OCI-LY1 (cell line): ENCODE measurements at regions not wholly inside any gene's neighbourhood (a gene's known extent, or its start where the extent isn't known, plus 50 kb on each side); places are given as distances from the start of the nearest gene placed in this dataset.

Experiments used
- H2AFZ ChIP-seq: fragments of 200-600 bp; sonication (generic), shearing (Covaris generic); 2 replicates; pipeline ENCODE4 v1.6.0; 2014; ENCODE audit warnings: antibody characterized with exemption, mild to moderate bottlenecking, low read length
- H3F3A ChIP-seq: fragments of 200-600 bp; sonication (generic), shearing (Covaris generic); 2 replicates; pipeline ENCODE4 v1.6.0; 2014; ENCODE audit warnings: mild to moderate bottlenecking, antibody characterized with exemption, low read length, moderate library complexity; ENCODE audit not compliant: insufficient read depth
- H3K27ac ChIP-seq: fragments of 200-600 bp; sonication (generic); 2 replicates; pipeline ENCODE4 v1.5.1; 2014; ENCODE audit warnings: low read length, mixed run types, mild to moderate bottlenecking, low read depth; ENCODE audit not compliant: poor library complexity, severe bottlenecking
- H3K27me3 ChIP-seq: fragments of 200-600 bp; sonication (generic); 2 replicates; pipeline ENCODE4 v1.6.0; 2014; ENCODE audit warnings: antibody characterized with exemption, mild to moderate bottlenecking, low read length, moderate library complexity; ENCODE audit not compliant: insufficient read depth
- H3K36me3 ChIP-seq: fragments of 200-600 bp; sonication (generic); 2 replicates; pipeline ENCODE4 v1.6.1; 2014; ENCODE audit warnings: mild to moderate bottlenecking, antibody characterized with exemption, low read length, moderate library complexity, mixed read lengths; ENCODE audit not compliant: insufficient read depth
- H3K4me1 ChIP-seq: fragments of 200-600 bp; sonication (generic); 2 replicates; pipeline ENCODE4 v1.5.1; 2014; ENCODE audit warnings: mild to moderate bottlenecking, low read length, moderate library complexity; ENCODE audit not compliant: insufficient read depth, severe bottlenecking
- H3K4me2 ChIP-seq: fragments of 200-600 bp; sonication (generic), shearing (Covaris generic); 2 replicates; pipeline ENCODE4 v1.6.1; 2014; ENCODE audit warnings: low read length
- H3K4me3 ChIP-seq: fragments of 200-600 bp; sonication (generic); 2 replicates; pipeline ENCODE4 v1.5.1; 2014; ENCODE audit warnings: low read length, low read depth, mild to moderate bottlenecking, mixed read lengths; ENCODE audit not compliant: poor library complexity, severe bottlenecking
- H3K79me2 ChIP-seq: fragments of 200-600 bp; shearing (Covaris generic); 2 replicates; pipeline ENCODE4 v1.6.1; 2016; ENCODE audit warnings: mixed run types, low read length, mixed read lengths; ENCODE audit not compliant: insufficient read depth
- H3K9ac ChIP-seq: fragments of 200-600 bp; sonication (generic), shearing (Covaris generic); 2 replicates; pipeline ENCODE4 v1.6.1; 2014; ENCODE audit warnings: mild to moderate bottlenecking, low read length, mixed read lengths
- H3K9me2 ChIP-seq: fragments of 200-600 bp; sonication (generic), shearing (Covaris generic); 2 replicates; pipeline ENCODE4 v1.6.1; 2014; ENCODE audit warnings: low read depth, mild to moderate bottlenecking, low read length, mixed read lengths
- H3K9me3 ChIP-seq: fragments of 200-600 bp; shearing (Covaris generic); 2 replicates; pipeline ENCODE4 v1.6.1; 2014; ENCODE audit warnings: low read length, mixed read lengths
- H4K20me1 ChIP-seq: fragments of 200-600 bp; sonication (generic), shearing (Covaris generic); 2 replicates; pipeline ENCODE4 v1.6.0; 2016; ENCODE audit warnings: mild to moderate bottlenecking, low read length; ENCODE audit not compliant: insufficient read depth
- CTCF ChIP-seq: fragments of 200-600 bp; sonication (generic), shearing (Covaris generic); IDR thresholded peaks from 2 replicates; pipeline ENCODE4 v1.5.1; 2017; ENCODE audit warnings: mild to moderate bottlenecking, antibody characterized with exemption, low read length, moderate library complexity, mixed read lengths
- EZH2 ChIP-seq: fragments of 200-600 bp; sonication (generic), shearing (Covaris generic); IDR thresholded peaks from 2 replicates; pipeline ENCODE4 v1.8.0; 2017; ENCODE audit warnings: borderline replicate concordance, mixed run types, mild to moderate bottlenecking, antibody characterized with exemption, low read length, moderate library complexity, mixed read lengths

DNA sequence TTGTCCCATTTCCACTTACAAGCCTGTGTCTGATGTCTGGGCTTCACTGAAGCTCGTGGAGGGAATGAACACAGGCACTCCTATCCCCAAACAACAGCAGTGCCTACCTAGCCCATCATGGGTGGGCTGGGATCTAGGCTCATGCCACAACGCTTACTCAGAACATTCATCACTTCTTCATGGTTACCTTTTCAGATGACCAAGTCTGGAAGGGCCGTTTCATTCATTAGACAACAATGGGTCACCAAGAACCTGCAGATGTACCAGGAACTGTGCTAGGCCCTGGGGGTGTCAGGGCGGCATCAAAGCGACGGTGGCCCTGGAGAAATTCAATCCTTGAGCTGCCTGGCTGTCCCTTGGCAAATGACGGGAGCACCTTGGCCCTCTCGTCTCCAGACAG lies 64.9 kb upstream of the FZD10 start:
- no peaks in the 10 kb centered on the region for H3K36me3 ChIP-seq
- H3K9me3 ChIP-seq = no peaks in the 10 kb centered on the region
- H3K4me3 ChIP-seq = no peak overlapping the region
- no peak overlapping the region for H3K4me2 ChIP-seq
- no peaks in the 10 kb centered on the region for H3K9me2 ChIP-seq
- H3F3A ChIP-seq = no peaks in the 10 kb centered on the region
- H3K4me1 ChIP-seq = no peaks in the 10 kb centered on the region
- H3K79me2 ChIP-seq = no peaks in the 10 kb centered on the region
- H2AFZ ChIP-seq = no peak overlapping the region
- no peak overlapping the region for H3K9ac ChIP-seq
- no peak overlapping the region for H3K27ac ChIP-seq
- no peaks in the 10 kb centered on the region for H4K20me1 ChIP-seq
- H3K27me3 ChIP-seq = no peaks in the 10 kb centered on the region
- TF ChIP-seq EZH2 = no peak

DNA sequence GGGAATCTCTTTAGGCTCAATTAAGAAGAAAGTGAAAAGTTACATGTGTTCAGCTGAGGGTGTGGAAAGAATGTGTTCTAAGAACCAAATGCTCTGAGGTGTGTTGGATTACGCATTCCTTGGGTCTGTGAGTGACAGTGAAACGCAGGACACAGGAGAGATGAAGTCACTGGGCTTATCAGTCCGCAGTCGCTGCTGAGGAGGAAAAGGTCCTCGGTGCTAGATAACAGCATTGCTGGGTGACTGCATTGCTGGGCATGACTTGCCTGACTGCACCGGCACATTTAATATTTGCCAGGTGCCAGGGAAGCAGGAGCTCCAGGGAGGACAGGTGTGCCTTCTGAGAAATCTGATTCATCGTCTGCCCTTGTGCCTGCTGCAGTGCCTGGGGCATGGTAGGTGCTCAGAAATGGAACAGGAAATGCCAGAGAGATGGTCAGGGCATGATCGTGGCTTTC lies 64.4 kb upstream of the FZD10 start:
- Histone ChIP-seq H3K9me3 (no peaks in the 10 kb centered on the region), H3K27ac (no peak overlapping the region), H3K4me3 (no peak overlapping the region), H4K20me1 (no peaks in the 10 kb centered on the region), H3K27me3 (no peaks in the 10 kb centered on the region), H3K36me3 (no peaks in the 10 kb centered on the region), H3F3A (no peaks in the 10 kb centered on the region), H3K79me2 (no peaks in the 10 kb centered on the region), H2AFZ (no peak overlapping the region), H3K4me2 (no peak overlapping the region), H3K9me2 (no peaks in the 10 kb centered on the region), H3K9ac (no peak overlapping the region), H3K4me1 (no peaks in the 10 kb centered on the region)
- TF ChIP-seq EZH2 (no peak), CTCF (no peak)

- no peaks in the 10 kb centered on the region for H3K4me1 ChIP-seq
- H3K4me3 ChIP-seq = no peak overlapping the region
- no peaks in the 10 kb centered on the region for H3K9me3 ChIP-seq
- H3K4me2 ChIP-seq = no peak overlapping the region
- no peak overlapping the region for H3K27ac ChIP-seq
- H3K9me2 ChIP-seq = no peaks in the 10 kb centered on the region
- H3F3A ChIP-seq = no peaks in the 10 kb centered on the region
- TF ChIP-seq EZH2 (no peak), CTCF (no peak)
- no peaks in the 10 kb centered on the region for H3K27me3 ChIP-seq
- no peaks in the 10 kb centered on the region for H3K79me2 ChIP-seq
- H3K9ac ChIP-seq = no peak overlapping the region
- H3K36me3 ChIP-seq = no peaks in the 10 kb centered on the region
- no peak overlapping the region for H2AFZ ChIP-seq
- no peaks in the 10 kb centered on the region for H4K20me1 ChIP-seq
Measured at GRCh38 chr12:130098301-130099005, 63.8 kb upstream of the FZD10 start.
